GM12874 (cell line): ENCODE measurements at regions not wholly inside any gene's neighbourhood (a gene's known extent, or its start where the extent isn't known, plus 50 kb on each side); places are given as distances from the start of the nearest gene placed in this dataset.

Source experiments
- TF ChIP-seq, protein P1 (sequence below): IDR thresholded peaks from 2 replicates; pipeline ENCODE4 v1.5.1; 2011; ENCODE audit warnings: low read depth, mild to moderate bottlenecking, control low read depth, low read length, moderate library complexity; ENCODE audit not compliant: insufficient read depth

DNA sequence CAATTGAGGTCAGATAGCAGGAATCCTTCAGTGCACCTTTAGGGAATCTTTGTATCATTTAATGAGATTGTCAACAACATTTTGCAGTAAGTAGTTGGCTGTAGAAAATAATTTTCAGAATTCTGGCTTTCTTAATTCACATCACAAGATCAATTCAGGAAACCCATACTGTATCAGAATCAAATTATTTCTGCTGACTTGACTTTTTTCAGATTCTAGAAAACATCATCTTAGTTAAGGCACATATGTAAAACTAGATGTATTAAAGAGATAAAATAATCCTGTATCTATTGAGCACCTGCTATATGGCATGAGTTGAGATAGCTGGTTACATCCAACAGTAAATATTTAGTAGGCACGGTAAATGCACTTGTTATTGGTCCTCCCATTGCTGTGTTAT lies 791.4 kb downstream of the TDRD15 start:
- TF ChIP-seq, protein P1, sequence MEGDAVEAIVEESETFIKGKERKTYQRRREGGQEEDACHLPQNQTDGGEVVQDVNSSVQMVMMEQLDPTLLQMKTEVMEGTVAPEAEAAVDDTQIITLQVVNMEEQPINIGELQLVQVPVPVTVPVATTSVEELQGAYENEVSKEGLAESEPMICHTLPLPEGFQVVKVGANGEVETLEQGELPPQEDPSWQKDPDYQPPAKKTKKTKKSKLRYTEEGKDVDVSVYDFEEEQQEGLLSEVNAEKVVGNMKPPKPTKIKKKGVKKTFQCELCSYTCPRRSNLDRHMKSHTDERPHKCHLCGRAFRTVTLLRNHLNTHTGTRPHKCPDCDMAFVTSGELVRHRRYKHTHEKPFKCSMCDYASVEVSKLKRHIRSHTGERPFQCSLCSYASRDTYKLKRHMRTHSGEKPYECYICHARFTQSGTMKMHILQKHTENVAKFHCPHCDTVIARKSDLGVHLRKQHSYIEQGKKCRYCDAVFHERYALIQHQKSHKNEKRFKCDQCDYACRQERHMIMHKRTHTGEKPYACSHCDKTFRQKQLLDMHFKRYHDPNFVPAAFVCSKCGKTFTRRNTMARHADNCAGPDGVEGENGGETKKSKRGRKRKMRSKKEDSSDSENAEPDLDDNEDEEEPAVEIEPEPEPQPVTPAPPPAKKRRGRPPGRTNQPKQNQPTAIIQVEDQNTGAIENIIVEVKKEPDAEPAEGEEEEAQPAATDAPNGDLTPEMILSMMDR, result no peak

DNA sequence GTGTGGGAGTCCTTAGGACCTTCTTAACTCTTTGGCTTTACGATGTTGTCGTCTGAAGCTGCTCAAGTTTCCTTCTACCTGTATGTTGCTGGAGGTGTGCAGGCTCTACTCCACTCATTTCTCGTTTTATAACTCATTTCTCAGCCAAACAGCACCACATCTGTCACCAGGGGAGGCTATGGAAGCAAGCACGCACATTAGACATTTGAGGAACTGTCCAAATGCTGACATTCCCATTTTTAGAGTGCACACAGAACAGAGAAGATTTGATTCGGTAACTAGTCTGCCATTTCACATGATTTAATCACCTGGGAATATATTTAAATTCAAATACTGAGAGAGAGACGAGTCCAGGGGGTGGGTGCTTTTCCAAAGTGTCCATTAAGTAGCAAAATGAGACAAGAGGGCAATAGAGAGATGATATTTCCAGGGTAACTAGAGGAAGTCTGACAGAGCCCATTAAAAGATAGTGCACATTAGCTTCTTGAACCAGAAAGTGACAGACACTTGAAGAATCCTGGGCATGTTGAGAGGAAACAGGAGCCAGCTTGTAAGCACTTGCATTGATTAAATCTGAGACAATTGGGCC lies 793.3 kb downstream of the TDRD15 start:
- TF ChIP-seq, protein P1, result no peak

DNA sequence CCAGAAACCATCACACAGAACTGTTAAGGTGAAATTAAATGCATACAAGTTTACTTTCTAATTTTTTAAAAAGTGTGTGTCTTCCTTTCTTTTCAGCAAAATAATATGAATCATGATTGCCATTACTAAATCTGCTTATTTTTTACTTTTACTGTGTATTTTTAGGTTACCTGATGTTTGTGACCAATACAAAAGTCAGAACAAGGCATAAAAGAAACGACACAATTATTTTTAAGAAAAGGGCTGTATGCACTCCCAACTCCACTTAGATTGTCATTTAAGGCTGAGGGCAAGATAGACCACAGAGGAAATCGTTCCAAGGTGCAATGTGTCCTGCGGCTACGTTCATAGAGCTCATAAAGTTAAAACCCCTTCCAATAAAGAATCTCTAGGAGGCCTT lies 797.0 kb downstream of the TDRD15 start:
- TF ChIP-seq, protein P1, result no peak

DNA sequence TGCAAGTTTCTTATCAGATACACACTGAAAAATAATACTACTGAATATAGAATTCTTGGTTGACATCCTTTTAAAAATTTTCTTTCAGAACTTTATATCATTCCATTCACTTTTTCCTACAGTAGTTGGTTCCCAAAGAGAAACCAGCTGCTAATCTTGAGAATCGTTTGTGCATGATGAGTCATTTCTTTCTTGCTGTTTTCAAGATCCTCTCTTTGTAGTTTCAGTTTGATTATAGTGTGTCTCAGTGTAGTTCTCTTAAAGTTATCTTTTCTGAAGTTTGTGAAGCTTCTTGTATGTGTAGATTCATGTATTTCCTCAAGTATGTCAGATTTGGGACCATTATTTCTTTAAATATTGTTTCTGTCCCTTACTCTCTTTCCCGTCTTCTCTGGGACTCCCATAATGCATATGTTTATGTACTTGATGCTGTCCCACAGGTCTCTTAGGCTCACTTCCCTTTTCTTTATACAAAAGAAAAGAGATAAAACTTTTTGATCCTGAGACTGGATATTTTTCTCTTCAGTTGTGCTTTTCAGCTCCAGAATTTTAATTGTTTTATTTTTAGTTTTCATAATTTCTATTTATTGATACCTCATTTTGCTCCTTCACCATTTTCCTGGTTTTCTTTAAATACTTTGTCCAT lies 801.0 kb downstream of the TDRD15 start:
- TF ChIP-seq, protein P1, result no peak

DNA sequence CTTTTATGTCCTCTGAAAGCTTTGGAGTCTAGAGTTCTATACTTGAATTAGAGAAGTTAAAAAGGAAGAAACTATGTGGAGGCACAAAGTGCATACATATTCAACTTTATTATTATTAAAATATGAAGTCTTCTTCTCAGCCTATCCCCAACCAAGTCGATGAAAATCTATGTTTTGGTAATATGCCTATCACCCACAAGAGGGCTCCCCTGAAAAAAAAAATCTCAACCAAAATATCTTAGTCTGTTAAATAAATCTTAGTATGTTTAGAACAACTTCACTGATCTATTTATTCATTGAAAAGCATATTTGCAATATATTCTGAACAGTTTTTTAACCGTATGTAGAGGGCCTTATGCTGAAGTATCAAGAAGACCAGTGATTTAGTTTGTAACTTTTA lies 804.5 kb downstream of the TDRD15 start:
- TF ChIP-seq, protein P1, result no peak

DNA sequence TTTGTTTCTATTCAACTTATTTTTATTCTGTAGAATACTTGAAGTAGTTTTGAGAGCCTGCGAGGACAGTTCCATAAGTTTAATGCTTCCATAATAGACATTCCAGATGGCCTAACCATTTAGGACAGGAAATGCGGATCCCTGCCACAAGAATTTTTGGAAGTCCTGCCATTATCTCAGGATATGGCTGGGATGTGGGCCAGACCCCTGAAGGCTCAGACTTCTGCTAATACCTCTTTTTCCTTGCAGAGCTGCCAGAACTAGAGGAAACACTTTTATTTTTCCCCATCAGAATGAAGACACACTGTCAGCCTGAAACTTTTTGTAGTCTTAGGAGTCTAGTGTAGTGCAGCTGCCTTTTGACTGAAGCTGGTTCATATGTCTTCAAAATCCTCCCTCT lies 806.5 kb downstream of the TDRD15 start:
- TF ChIP-seq, protein P1, result no peak

DNA sequence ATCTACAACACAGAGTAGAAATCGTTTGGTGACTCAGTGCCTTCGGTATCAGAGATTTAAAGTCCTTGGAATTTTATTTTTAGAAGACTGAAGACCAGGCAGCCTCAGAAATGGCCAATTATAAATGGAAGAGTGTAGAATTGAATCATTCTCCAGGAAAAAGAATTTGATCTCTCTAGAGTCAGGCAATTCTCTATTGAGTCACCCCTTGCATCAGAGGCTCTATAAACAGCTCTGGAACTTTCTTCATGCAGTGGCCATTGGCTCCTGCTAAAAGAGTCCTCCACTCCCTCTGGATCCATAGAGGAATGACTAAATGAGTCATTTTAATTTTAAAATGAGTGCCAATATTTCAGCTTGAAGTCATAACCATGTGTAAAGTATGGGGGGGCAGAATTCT lies 816.2 kb downstream of the TDRD15 start:
- TF ChIP-seq, protein P1, result no peak
